IPS-20b (cell line): ENCODE measurements at regions not wholly inside any gene's neighbourhood (a gene's known extent, or its start where the extent isn't known, plus 50 kb on each side); places are given as distances from the start of the nearest gene placed in this dataset.

Source experiments
- H3K27ac ChIP-seq: one replicate; pipeline ENCODE4 v1.5.1; 2013; ENCODE audit warnings: low read length
- H3K27me3 ChIP-seq: 2 replicates; pipeline ENCODE4 v1.6.1; 2013; ENCODE audit warnings: mild to moderate bottlenecking, low read length, inconsistent platforms; ENCODE audit not compliant: insufficient read depth
- H3K36me3 ChIP-seq: 2 replicates; pipeline ENCODE4 v1.6.1; 2013; ENCODE audit warnings: low read depth, mild to moderate bottlenecking, inconsistent platforms, low read length, moderate library complexity; ENCODE audit not compliant: insufficient read depth
- H3K4me1 ChIP-seq: 2 replicates; pipeline ENCODE4 v1.6.1; 2013; ENCODE audit warnings: mild to moderate bottlenecking, control low read depth, inconsistent platforms, low read length, moderate library complexity; ENCODE audit not compliant: insufficient read depth
- H3K4me3 ChIP-seq: 2 replicates; pipeline ENCODE4 v1.5.1; 2013; ENCODE audit warnings: mild to moderate bottlenecking, low read length, inconsistent platforms
- H3K9ac ChIP-seq: 2 replicates; pipeline ENCODE4 v1.6.1; 2013; ENCODE audit warnings: low read depth, mild to moderate bottlenecking, inconsistent platforms, low read length, moderate library complexity
- H3K9me3 ChIP-seq: 2 replicates; pipeline ENCODE4 v1.6.1; 2013; ENCODE audit warnings: mild to moderate bottlenecking, low read depth, low read length, inconsistent platforms; ENCODE audit not compliant: insufficient read depth

DNA sequence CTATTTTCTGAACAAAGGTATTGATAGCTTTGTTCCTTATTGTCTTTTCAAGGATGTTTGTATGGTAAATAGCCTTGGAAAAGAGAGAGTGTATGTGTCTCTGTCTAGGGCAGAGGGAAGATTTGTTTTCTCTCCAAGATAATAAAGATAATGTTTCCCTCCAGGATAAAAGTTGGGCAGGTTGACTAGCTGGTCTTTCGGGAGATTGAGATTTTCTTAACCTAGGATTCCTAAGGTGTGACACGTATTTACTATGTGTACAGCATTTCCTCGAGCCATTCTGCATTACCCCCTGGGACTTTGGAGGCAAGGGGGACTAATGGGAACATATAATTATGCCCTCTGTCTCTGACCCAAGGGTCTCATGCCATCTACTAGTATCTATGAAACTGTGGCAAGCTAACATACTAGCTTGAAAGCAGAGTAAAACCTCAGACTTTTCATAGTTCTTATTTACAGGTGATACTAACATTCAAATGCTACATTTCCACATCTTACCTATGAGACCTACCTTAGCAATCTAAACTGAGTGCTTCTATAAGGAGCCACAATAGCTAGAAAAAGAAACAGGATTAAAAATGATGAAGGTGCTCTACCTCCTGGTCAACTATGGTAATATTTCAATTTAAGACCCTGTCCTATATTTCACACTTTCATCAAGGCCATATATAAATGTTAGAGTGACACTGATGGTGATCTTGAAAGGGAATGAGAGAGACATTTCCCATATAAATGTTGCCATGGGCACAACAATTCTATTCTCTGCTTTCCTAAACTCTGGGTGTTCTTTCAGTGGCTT lies 252.9 kb upstream of the CBLB start:
- no peaks in the 10 kb centered on the region for H3K36me3 ChIP-seq
- no peaks in the 10 kb centered on the region for H3K9me3 ChIP-seq
- no peak overlapping the region for H3K4me3 ChIP-seq
- no peak overlapping the region for H3K27ac ChIP-seq
- H3K4me1 ChIP-seq, result no peaks in the 10 kb centered on the region
- H3K27me3 ChIP-seq, result no peaks in the 10 kb centered on the region
- no peak overlapping the region for H3K9ac ChIP-seq

DNA sequence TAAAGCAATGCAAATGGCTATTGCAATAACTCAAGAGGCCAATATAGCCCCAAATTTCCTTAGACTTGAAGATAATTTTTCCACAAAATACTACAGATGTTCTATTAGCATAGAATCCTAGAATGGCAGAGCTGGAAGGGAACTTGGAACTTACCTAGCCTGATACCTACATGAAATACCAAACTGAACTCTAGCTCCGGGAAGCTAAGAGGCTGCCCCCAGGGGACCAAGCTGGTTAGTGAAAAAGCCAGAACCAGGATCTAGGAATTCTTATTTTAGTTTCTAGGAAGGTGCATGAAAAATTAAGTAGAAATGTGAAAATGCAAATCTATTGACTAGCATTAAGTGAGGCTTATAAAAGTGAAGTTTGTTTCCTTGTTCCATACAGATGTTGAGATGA lies 256.0 kb upstream of the CBLB start:
- H3K9me3 ChIP-seq, result no peaks in the 10 kb centered on the region
- no peaks in the 10 kb centered on the region for H3K27me3 ChIP-seq
- no peak overlapping the region for H3K9ac ChIP-seq
- no peak overlapping the region for H3K27ac ChIP-seq
- no peak overlapping the region for H3K4me3 ChIP-seq
- no peaks in the 10 kb centered on the region for H3K36me3 ChIP-seq
- no peaks in the 10 kb centered on the region for H3K4me1 ChIP-seq

DNA sequence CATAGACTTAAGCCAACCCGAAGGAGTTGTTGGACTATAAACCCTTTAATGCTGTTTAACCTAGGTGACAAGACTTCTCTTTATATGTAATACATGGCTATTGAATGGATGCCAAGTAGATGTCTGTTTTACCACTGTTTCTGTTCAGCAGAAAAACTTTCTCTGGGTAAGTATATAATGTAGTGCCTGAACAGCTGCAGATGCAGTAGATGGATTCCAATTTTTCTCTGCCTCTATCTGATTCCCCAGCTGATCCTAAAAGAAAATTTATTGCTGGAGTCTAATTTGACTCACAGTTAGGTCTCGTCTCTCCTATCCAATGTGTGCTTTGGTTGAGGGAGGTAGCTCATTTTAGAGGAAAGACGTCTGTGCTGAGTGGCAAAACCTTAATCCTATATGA lies 256.5 kb upstream of the CBLB start:
- Histone ChIP-seq H3K36me3 (no peaks in the 10 kb centered on the region), H3K9ac (no peak overlapping the region), H3K4me3 (no peak overlapping the region), H3K27ac (no peak overlapping the region), H3K9me3 (no peaks in the 10 kb centered on the region), H3K27me3 (no peaks in the 10 kb centered on the region), H3K4me1 (no peaks in the 10 kb centered on the region)

DNA sequence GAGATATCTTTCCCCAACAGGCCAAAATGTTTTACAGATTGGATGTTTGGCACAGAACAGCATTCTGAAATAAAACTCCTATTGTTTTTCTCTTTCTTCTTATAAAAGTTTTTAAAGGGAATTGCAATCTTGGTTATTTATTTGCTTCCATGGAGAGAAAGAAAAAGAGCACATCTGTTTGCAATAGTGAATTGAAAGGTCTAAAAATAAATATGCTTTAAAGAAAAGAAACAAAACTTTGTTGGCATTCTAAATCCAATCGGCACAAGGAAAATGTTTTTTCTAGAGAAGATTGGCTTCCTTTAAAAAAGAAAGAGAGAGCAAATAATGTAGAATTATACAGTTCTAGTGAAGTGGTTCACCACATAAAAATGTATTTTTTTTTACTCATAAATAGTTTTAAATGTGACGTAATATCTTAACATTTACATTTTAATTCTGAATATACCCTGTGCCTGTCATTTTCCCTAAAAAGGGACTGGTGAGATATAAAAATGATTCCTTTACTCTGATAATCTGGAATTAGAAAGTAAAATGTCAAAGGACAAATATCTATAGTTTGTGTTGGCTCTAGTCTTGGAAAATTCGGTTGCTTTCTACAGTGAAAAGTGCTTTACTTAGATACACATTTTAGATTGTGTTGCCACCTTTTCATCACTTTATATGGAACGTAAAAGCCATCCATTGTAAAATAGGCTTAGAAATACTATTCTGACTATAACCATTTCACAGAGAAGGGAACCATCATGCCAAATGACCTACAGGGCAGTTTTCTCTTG lies 257.4 kb upstream of the CBLB start:
- H3K36me3 ChIP-seq, result no peaks in the 10 kb centered on the region
- no peaks in the 10 kb centered on the region for H3K9me3 ChIP-seq
- H3K4me1 ChIP-seq, result peaks cover 5% of the 10 kb centered on the region; the same call in 1 of the 2 replicates
- H3K4me3 ChIP-seq, result no peak overlapping the region
- no peak overlapping the region for H3K27ac ChIP-seq
- H3K27me3 ChIP-seq, result no peaks in the 10 kb centered on the region
- H3K9ac ChIP-seq, result no peak overlapping the region

DNA sequence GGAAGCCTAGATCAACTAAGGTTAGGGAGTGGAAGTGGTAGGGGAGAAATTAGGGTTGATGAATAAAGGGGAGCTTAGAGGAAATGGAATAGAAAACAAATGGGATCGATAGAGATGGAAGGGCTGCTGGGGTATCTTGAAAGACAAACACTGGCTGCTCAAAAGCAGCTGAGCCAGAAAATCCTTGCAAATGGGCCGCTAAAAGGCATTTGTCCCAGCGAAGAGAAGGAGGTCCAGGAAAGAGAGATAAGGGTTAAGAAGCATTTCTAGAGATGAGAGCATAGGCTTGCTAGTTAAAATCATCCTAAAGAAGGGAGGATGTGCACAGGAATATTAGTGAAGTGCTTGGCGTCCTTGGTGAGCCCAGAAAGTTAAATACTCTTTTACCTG lies 258.0 kb upstream of the CBLB start:
- H3K9ac ChIP-seq, result no peak overlapping the region
- H3K4me1 ChIP-seq, result peaks cover 7% of the 10 kb centered on the region; the same call in 1 of the 2 replicates
- H3K27ac ChIP-seq, result no peak overlapping the region
- no peaks in the 10 kb centered on the region for H3K36me3 ChIP-seq
- H3K27me3 ChIP-seq, result no peaks in the 10 kb centered on the region
- H3K9me3 ChIP-seq, result no peaks in the 10 kb centered on the region
- no peak overlapping the region for H3K4me3 ChIP-seq

DNA sequence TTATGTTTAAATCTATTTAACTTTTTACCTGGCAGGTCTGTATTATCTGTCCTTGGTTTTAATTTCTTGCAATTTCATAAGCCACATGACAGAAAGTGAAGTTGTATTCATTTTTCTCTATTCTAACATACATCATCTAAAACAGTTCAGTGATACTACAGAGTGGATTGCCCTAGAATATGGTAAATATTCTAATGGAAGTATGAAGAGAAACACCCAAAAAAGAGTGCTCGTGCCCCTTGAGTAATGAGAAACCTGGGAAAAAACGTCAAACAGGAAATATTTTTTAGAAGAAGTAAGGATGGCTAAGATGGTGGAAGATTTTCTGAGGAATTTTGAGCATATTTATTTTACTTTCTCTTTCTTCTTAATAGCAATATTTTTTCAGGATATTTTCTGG lies 261.1 kb upstream of the CBLB start:
- no peaks in the 10 kb centered on the region for H3K27me3 ChIP-seq
- H3K9me3 ChIP-seq, result no peaks in the 10 kb centered on the region
- H3K27ac ChIP-seq, result no peak overlapping the region
- no peak overlapping the region for H3K9ac ChIP-seq
- peaks cover 7% of the 10 kb centered on the region; the same call in 1 of the 2 replicates for H3K4me1 ChIP-seq
- H3K4me3 ChIP-seq, result no peak overlapping the region
- H3K36me3 ChIP-seq, result no peaks in the 10 kb centered on the region

DNA sequence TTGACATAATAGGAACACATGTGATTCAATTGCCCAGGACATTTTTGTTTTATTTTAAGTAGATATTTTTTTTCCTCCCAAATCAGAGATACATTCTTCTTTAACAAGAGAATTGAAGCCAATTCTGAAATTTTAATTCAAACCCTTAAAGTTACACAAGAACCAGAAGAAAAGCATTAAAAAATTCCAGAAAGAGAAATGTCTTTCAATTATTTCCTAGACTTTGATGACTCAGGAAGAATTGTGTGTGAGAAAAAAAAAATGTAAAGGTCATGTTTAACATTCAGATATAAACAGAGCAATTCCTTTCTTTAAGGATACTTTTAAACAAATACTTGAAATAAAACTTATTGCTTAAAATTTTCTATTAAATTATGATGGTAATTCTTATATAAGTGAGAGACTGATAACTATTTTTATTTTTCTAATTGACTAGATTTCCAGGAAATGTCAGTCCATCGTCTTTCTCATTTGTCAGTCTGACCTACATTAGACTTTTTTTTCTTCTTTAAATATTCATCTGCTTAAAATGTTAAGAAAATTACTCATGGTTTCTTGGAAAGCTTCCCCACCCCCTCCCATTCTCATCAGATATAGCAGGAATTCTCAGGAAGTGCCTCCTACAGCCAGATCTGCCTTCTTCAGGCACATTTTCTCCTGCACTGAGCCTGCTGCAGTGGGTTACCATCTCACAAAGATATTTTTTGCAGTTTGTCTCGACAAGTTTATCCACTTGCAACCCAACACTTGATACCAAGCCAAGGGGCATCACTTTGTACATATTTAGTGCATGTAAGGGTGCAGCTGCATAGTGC lies 261.8 kb upstream of the CBLB start:
- Histone ChIP-seq H3K4me1 (peaks cover 7% of the 10 kb centered on the region; the same call in 1 of the 2 replicates), H3K27ac (no peak overlapping the region), H3K27me3 (no peaks in the 10 kb centered on the region), H3K4me3 (no peak overlapping the region), H3K9me3 (no peaks in the 10 kb centered on the region), H3K36me3 (no peaks in the 10 kb centered on the region), H3K9ac (no peak overlapping the region)

DNA sequence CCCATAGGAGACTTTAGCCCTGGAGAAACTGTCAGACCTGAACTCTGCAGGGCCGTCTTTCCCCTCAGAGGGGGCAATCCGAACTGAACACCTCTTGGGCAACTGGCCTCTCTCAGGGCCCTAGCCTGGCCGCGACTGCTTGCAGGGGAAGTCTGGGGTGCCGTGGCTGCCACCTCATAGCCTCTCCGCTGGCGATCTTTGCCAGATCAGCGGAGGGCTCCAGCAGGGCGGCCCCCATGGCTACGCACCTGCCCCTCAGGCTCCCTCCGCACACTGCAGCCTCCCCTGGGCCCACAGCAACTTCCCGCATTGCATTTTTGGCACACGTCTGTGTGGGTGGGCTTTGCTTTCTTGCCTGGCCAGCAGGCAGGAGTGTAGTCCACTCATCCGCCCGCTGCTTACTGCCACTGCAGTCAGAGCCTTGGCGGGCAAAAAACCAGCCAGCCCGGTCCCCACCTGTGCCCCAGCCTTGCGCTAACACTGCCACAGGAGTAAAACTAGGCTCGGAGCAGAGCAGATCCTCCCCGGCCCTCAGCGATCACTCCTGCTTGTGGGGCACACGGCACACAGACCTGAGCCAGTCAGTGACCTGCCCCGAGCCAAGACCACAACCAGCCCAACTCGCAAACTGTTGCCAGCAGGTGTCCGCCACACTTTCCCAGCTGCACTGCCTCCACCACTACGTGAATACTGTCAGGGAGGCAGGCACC lies 266.8 kb upstream of the CBLB start:
- peaks cover 7% of the 10 kb centered on the region; the same call in 1 of the 2 replicates for H3K4me1 ChIP-seq
- H3K4me3 ChIP-seq, result no peak overlapping the region
- no peaks in the 10 kb centered on the region for H3K9me3 ChIP-seq
- no peaks in the 10 kb centered on the region for H3K27me3 ChIP-seq
- no peaks in the 10 kb centered on the region for H3K36me3 ChIP-seq
- H3K9ac ChIP-seq, result no peak overlapping the region
- no peak overlapping the region for H3K27ac ChIP-seq

DNA sequence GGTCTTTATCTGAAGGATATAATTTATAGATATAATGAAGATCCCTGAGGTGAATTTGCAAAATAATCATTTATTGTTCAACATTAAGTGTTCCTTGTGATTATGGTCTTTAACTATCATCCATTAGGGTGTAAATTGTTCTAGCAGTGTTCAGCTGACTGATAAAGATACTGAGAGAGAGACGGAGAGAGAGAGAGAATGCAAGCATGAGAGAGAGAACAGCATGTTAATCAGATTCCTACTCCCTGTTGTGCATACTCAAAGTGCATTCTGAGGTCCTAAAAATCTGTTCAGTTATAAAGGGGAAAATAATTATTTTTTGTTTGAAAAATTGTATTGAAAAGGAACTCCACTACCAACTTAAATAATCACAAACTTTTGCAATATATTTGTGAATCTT lies 271.0 kb upstream of the CBLB start:
- no peak overlapping the region for H3K27ac ChIP-seq
- no peaks in the 10 kb centered on the region; the same call in 1 of the 2 replicates for H3K4me1 ChIP-seq
- no peak overlapping the region for H3K9ac ChIP-seq
- H3K27me3 ChIP-seq, result no peaks in the 10 kb centered on the region
- no peaks in the 10 kb centered on the region for H3K9me3 ChIP-seq
- H3K4me3 ChIP-seq, result no peak overlapping the region
- H3K36me3 ChIP-seq, result no peaks in the 10 kb centered on the region

DNA sequence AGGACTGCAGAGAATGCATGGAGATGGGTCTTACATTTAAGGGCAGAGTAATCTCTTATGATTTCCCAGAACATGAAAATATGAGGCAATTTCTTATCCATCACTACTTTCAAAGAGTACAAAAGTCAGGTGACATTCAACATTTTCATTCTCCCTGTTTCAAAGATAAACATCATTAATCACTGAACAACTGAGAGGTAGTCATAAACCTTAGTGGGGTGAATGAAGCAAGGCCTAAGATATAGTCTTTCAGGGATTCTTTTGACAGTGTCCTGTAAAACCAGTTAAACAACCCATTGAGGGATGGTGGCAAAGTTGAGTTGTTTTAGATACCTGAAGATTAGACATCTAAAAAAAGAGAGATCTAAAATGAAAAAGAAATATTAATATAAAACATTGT lies 271.6 kb upstream of the CBLB start:
- H3K27ac ChIP-seq, result no peak overlapping the region
- no peaks in the 10 kb centered on the region for H3K27me3 ChIP-seq
- H3K4me1 ChIP-seq, result no peaks in the 10 kb centered on the region; the same call in 1 of the 2 replicates
- no peak overlapping the region for H3K4me3 ChIP-seq
- no peak overlapping the region for H3K9ac ChIP-seq
- no peaks in the 10 kb centered on the region for H3K9me3 ChIP-seq
- no peaks in the 10 kb centered on the region for H3K36me3 ChIP-seq

DNA sequence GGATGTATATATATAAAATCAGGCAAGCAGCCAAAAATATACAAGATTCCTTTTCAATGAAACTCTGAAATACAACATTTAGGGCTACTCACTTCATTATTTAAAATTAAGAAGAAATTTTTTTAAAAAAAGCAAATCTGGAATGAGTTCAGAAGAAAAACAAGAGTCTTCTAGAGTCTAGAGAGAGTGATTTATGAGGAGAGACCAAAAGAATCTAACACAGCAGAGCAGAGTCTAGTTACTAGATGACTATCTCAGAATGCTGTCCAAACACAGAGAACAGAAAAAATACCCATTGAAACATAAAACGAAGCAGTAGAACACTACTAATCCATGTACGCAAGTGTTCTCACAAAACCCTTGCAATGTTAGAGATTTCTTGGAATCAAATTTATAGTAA lies 275.2 kb upstream of the CBLB start:
- Histone ChIP-seq H3K9me3 (no peaks in the 10 kb centered on the region), H3K27ac (no peak overlapping the region), H3K9ac (no peak overlapping the region), H3K36me3 (no peaks in the 10 kb centered on the region), H3K4me1 (no peaks in the 10 kb centered on the region; the same call in 1 of the 2 replicates), H3K4me3 (no peak overlapping the region), H3K27me3 (no peaks in the 10 kb centered on the region)
